HEK293 (cell line): ENCODE measurements at regions not wholly inside any gene's neighbourhood (a gene's known extent, or its start where the extent isn't known, plus 50 kb on each side); places are given as distances from the start of the nearest gene placed in this dataset.

Source experiments
- CTCF ChIA-PET: fragments of 350-600 bp; formaldehyde crosslinking; extraction: SDS; loops from one replicate; lab custom pipeline; 2021; ENCODE audit warnings: antibody characterized with exemption; lab: Yijun Ruan, JAX
- POLR2A ChIA-PET: fragments of 300-600 bp; formaldehyde crosslinking; extraction: SDS; loops from one replicate; lab custom pipeline; 2020; ENCODE audit warnings: antibody characterized with exemption, inconsistent platforms; lab: Yijun Ruan, JAX
- H3K27ac ChIP-seq: fragments of 200-500 bp; sonication (Bioruptor generic); 2 replicates; pipeline ENCODE4 v1.5.1; 2014; ENCODE audit warnings: low read depth, low read length, control low read depth, inconsistent platforms; ENCODE audit errors: extremely low read depth
- H3K36me3 ChIP-seq, 2 experiments: fragments of 200-500 bp in 1 of 2; sonication (Bioruptor generic) in 1 of 2; 1 replicate in 1 of 2; 2 replicates in 1 of 2; pipeline ENCODE4 v1.5.1; 2014 to 2017; ENCODE audit warnings: inconsistent platforms in 2 of 2, low read length in 2 of 2; ENCODE audit not compliant: control insufficient read depth in 2 of 2, insufficient read depth in 1 of 2
- H3K4me1 ChIP-seq: fragments of 200-500 bp; sonication (Bioruptor generic); 2 replicates; pipeline ENCODE4 v1.5.1; 2014; ENCODE audit warnings: mild to moderate bottlenecking, low read length, inconsistent platforms; ENCODE audit not compliant: control insufficient read depth, insufficient read depth
- H3K4me3 ChIP-seq: 2 replicates; pipeline ENCODE4 v1.5.1; 2011; ENCODE audit warnings: low read depth, mild to moderate bottlenecking, control low read depth, low read length, moderate library complexity
- H3K9me3 ChIP-seq: fragments of 200-500 bp; sonication (Bioruptor generic); 2 replicates; pipeline ENCODE4 v1.5.1; 2014; ENCODE audit warnings: low read depth, low read length, inconsistent platforms; ENCODE audit not compliant: control insufficient read depth, insufficient read depth
- HOXA7 ChIP-seq: sonication (generic); formaldehyde crosslinking; IDR thresholded peaks from 2 replicates; pipeline ENCODE4 v1.8.1; 2022; ENCODE audit warnings: missing genetic modification reagents, borderline replicate concordance
- KLF10 ChIP-seq: fragments of 450-650 bp; IDR thresholded peaks from 2 replicates; pipeline ENCODE4 v1.5.1; 2018; ENCODE audit warnings: missing biosample characterization, mild to moderate bottlenecking, missing genetic modification characterization
- PATZ1 ChIP-seq: fragments of 450-650 bp; formaldehyde crosslinking; IDR thresholded peaks from 2 replicates; pipeline ENCODE4 v1.5.1; 2016; ENCODE audit warnings: missing biosample characterization, missing genetic modification characterization
- PRDM4 ChIP-seq: fragments of 450-650 bp; formaldehyde crosslinking; IDR thresholded peaks from 2 replicates; pipeline ENCODE4 v1.5.1; 2017; ENCODE audit warnings: missing biosample characterization, missing genetic modification characterization
- SALL2 ChIP-seq: fragments of 450-650 bp; formaldehyde crosslinking; IDR thresholded peaks from 2 replicates; pipeline ENCODE4 v1.5.0; 2017; ENCODE audit warnings: missing biosample characterization, mild to moderate bottlenecking, missing genetic modification characterization, borderline replicate concordance
- SCRT1 ChIP-seq: fragments of 450-650 bp; formaldehyde crosslinking; IDR thresholded peaks from 2 replicates; pipeline ENCODE4 v1.5.1; 2016; ENCODE audit warnings: missing biosample characterization, missing genetic modification characterization, borderline replicate concordance
- SP3 ChIP-seq: fragments of 450-650 bp; formaldehyde crosslinking; IDR thresholded peaks from 2 replicates; pipeline ENCODE4 v1.5.1; 2016; ENCODE audit warnings: missing biosample characterization, missing genetic modification characterization
- TRIM28 ChIP-seq: IDR thresholded peaks from 2 replicates; pipeline ENCODE4 v1.6.1; 2011; ENCODE audit warnings: low read length, control low read depth, borderline replicate concordance
- ZBTB17 ChIP-seq: fragments of 450-650 bp; formaldehyde crosslinking; IDR thresholded peaks from 2 replicates; pipeline ENCODE4 v1.5.1; 2016; ENCODE audit warnings: missing biosample characterization, missing genetic modification characterization
- ZNF132 ChIP-seq: fragments of 450-650 bp; formaldehyde crosslinking; IDR thresholded peaks from 2 replicates; pipeline ENCODE4 v1.5.1; 2017; ENCODE audit warnings: missing biosample characterization, missing genetic modification characterization, borderline replicate concordance
- ZNF169 ChIP-seq: fragments of 450-650 bp; formaldehyde crosslinking; IDR thresholded peaks from 2 replicates; pipeline ENCODE4 v1.5.1; 2016; ENCODE audit warnings: missing biosample characterization, missing genetic modification characterization
- ZNF23 ChIP-seq: fragments of 450-650 bp; formaldehyde crosslinking; IDR thresholded peaks from 2 replicates; pipeline ENCODE4 v1.5.1; 2016; ENCODE audit warnings: missing biosample characterization, missing genetic modification characterization, borderline replicate concordance
- ZNF280D ChIP-seq: fragments of 450-650 bp; formaldehyde crosslinking; IDR thresholded peaks from 2 replicates; pipeline ENCODE4 v1.5.1; 2016; ENCODE audit warnings: missing biosample characterization, missing genetic modification characterization
- ZNF670 ChIP-seq: fragments of 450-650 bp; formaldehyde crosslinking; IDR thresholded peaks from 2 replicates; pipeline ENCODE4 v1.5.1; 2016; ENCODE audit warnings: missing biosample characterization, missing genetic modification characterization, low read depth
- ZNF692 ChIP-seq: fragments of 450-650 bp; formaldehyde crosslinking; IDR thresholded peaks from 2 replicates; pipeline ENCODE4 v1.5.1; 2016; ENCODE audit warnings: missing biosample characterization, missing genetic modification characterization
- ZNF701 ChIP-seq: fragments of 450-650 bp; formaldehyde crosslinking; IDR thresholded peaks from 2 replicates; pipeline ENCODE4 v1.5.1; 2016; ENCODE audit warnings: missing biosample characterization, missing genetic modification characterization
- ZNF704 ChIP-seq: fragments of 450-650 bp; formaldehyde crosslinking; IDR thresholded peaks from 2 replicates; pipeline ENCODE4 v1.5.1; 2016; ENCODE audit warnings: missing biosample characterization, missing genetic modification characterization
- ZNF768 ChIP-seq: fragments of 450-650 bp; formaldehyde crosslinking; IDR thresholded peaks from 2 replicates; pipeline ENCODE4 v1.5.1; 2018; ENCODE audit warnings: missing biosample characterization, mild to moderate bottlenecking, missing genetic modification characterization
- ZSCAN16 ChIP-seq: fragments of 450-650 bp; formaldehyde crosslinking; IDR thresholded peaks from 2 replicates; pipeline ENCODE4 v1.5.1; 2016; ENCODE audit warnings: missing biosample characterization, missing genetic modification characterization

GRCh38 chr11:89625171-89625570 is 84.9 kb upstream of the TRIM77 start:
- Histone ChIP-seq H3K36me3 (no peaks in the 10 kb centered on the region), H3K4me3 (no peak overlapping the region), H3K9me3 (no peaks in the 10 kb centered on the region), H3K4me1 (no peaks in the 10 kb centered on the region), H3K27ac (no peak overlapping the region)
- POLR2A ChIA-PET = interaction anchor here (0.6 kb wide), 1 partner anchor 79 kb away, joined by 5 read pairs; no protein-coding TSS in a partner anchor
- CTCF ChIA-PET = interaction anchor here (0.6 kb wide), 1 partner anchor 614 kb away, joined by 5 read pairs; no protein-coding TSS in a partner anchor
- no peak for TF ChIP-seq HOXA7 (CRISPR knock-in tag)
- no peak for TF ChIP-seq SCRT1 (tag by site-specific recombination)
- no peak for TF ChIP-seq PATZ1 (tag by site-specific recombination)
- no peak for TF ChIP-seq SP3 (tag by site-specific recombination)
- TF ChIP-seq TRIM28 = no peak
- TF ChIP-seq ZNF768 (tag by site-specific recombination) = no peak
- no peak for TF ChIP-seq ZSCAN16 (tag by site-specific recombination)
- TF ChIP-seq ZNF670 (tag by site-specific recombination) = no peak
- no peak for TF ChIP-seq PRDM4 (tag by site-specific recombination)
- TF ChIP-seq ZNF169 (tag by site-specific recombination) = no peak
- no peak for TF ChIP-seq ZNF692
- no peak for TF ChIP-seq ZNF701 (tag by site-specific recombination)
- TF ChIP-seq ZNF280D = no peak
- TF ChIP-seq ZBTB17 (tag by site-specific recombination) = no peak
- TF ChIP-seq ZNF704 = no peak
- TF ChIP-seq SALL2 (tag by site-specific recombination) = no peak
- no peak for TF ChIP-seq ZNF23 (tag by site-specific recombination)
- TF ChIP-seq KLF10 (tag by site-specific recombination) = no peak
- TF ChIP-seq ZNF132 = no peak
